H9 (cell line): ENCODE measurements at regions not wholly inside any gene's neighbourhood (a gene's known extent, or its start where the extent isn't known, plus 50 kb on each side); places are given as distances from the start of the nearest gene placed in this dataset.

Source experiments
- DNase-seq: peaks from one replicate; pipeline ENCODE4 v3.0.0-alpha.2; 2017
- H2AFZ ChIP-seq: one replicate; pipeline ENCODE4 v1.6.1; 2013; ENCODE audit warnings: mild to moderate bottlenecking, low read length, control low read depth, moderate library complexity
- H2AK5ac ChIP-seq: 2 replicates; pipeline ENCODE4 v1.6.1; 2013; ENCODE audit warnings: low read length, control low read depth, mixed read lengths; ENCODE audit not compliant: insufficient read length
- H2BK120ac ChIP-seq: one replicate; pipeline ENCODE4 v1.6.1; 2013; ENCODE audit warnings: low read depth, mild to moderate bottlenecking, low read length, control low read depth, inconsistent platforms; ENCODE audit not compliant: poor library complexity, severe bottlenecking
- H2BK12ac ChIP-seq: 2 replicates; pipeline ENCODE4 v1.6.1; 2013; ENCODE audit warnings: low read length, control low read depth, mixed read lengths, low read depth; ENCODE audit not compliant: insufficient read length
- H2BK15ac ChIP-seq: 2 replicates; pipeline ENCODE4 v1.6.1; 2013; ENCODE audit warnings: low read depth, low read length, control low read depth
- H2BK20ac ChIP-seq: one replicate; pipeline ENCODE4 v1.6.1; 2013; ENCODE audit warnings: low read depth, mild to moderate bottlenecking, low read length, control low read depth, inconsistent platforms; ENCODE audit not compliant: poor library complexity, severe bottlenecking
- H2BK5ac ChIP-seq: 2 replicates; pipeline ENCODE4 v1.6.1; 2013; ENCODE audit warnings: low read length, control low read depth, mixed read lengths; ENCODE audit not compliant: insufficient read length
- H3K14ac ChIP-seq: 2 replicates; pipeline ENCODE4 v1.6.1; 2013; ENCODE audit warnings: low read length, control low read depth; ENCODE audit not compliant: insufficient read depth
- H3K18ac ChIP-seq: 2 replicates; pipeline ENCODE4 v1.6.1; 2013; ENCODE audit warnings: low read depth, mild to moderate bottlenecking, mixed read lengths, low read length, control low read depth; ENCODE audit not compliant: insufficient read length
- H3K23ac ChIP-seq: 2 replicates; pipeline ENCODE4 v1.6.1; 2013; ENCODE audit warnings: low read length, control low read depth, mixed read lengths, low read depth; ENCODE audit not compliant: insufficient read length
- H3K23me2 ChIP-seq: 2 replicates; pipeline ENCODE4 v1.6.1; 2013; ENCODE audit warnings: low read depth, mild to moderate bottlenecking, mixed read lengths, low read length, control low read depth; ENCODE audit not compliant: insufficient read length, poor library complexity, severe bottlenecking
- H3K27ac ChIP-seq: 2 replicates; pipeline ENCODE4 v1.5.1; 2013; ENCODE audit warnings: low read length, control low read depth, mixed read lengths, low read depth; ENCODE audit not compliant: insufficient read length
- H3K27me3 ChIP-seq: 2 replicates; pipeline ENCODE4 v1.6.1; 2013; ENCODE audit warnings: low read length, control low read depth, inconsistent platforms; ENCODE audit not compliant: insufficient read depth
- H3K4ac ChIP-seq: 2 replicates; pipeline ENCODE4 v1.6.1; 2013; ENCODE audit warnings: low read depth, mild to moderate bottlenecking, control low read depth, inconsistent platforms, low read length, moderate library complexity
- H3K4me1 ChIP-seq: 2 replicates; pipeline ENCODE4 v1.6.1; 2013; ENCODE audit warnings: low read length, control low read depth, inconsistent platforms; ENCODE audit not compliant: insufficient read depth
- H3K4me2 ChIP-seq: 2 replicates; pipeline ENCODE4 v1.6.1; 2013; ENCODE audit warnings: low read length, control low read depth, mixed read lengths; ENCODE audit not compliant: insufficient read length, insufficient read depth
- H3K56ac ChIP-seq: 2 replicates; pipeline ENCODE4 v1.6.1; 2013; ENCODE audit warnings: low read depth, mild to moderate bottlenecking, mixed read lengths, low read length, control low read depth; ENCODE audit not compliant: insufficient read length
- H3K79me1 ChIP-seq: 2 replicates; pipeline ENCODE4 v1.6.1; 2013; ENCODE audit warnings: low read depth, mild to moderate bottlenecking, moderate library complexity, low read length, control low read depth, inconsistent platforms; ENCODE audit not compliant: insufficient read depth, poor library complexity, severe bottlenecking
- H3K79me2 ChIP-seq: 2 replicates; pipeline ENCODE4 v1.6.1; 2013; ENCODE audit warnings: low read length, control low read depth, inconsistent platforms; ENCODE audit not compliant: insufficient read depth
- H3K9ac ChIP-seq: 2 replicates; pipeline ENCODE4 v1.6.1; 2013; ENCODE audit warnings: low read length, control low read depth, mixed read lengths; ENCODE audit not compliant: insufficient read length; ENCODE audit errors: extremely low read depth
- H3K9me3 ChIP-seq: one replicate; pipeline ENCODE4 v1.6.1; 2013; ENCODE audit warnings: low read depth, low read length, inconsistent platforms; ENCODE audit not compliant: control insufficient read depth
- H3T11ph ChIP-seq: one replicate; pipeline ENCODE4 v1.6.1; 2013; ENCODE audit warnings: mild to moderate bottlenecking, low read length, control low read depth, inconsistent platforms
- H4K20me1 ChIP-seq: one replicate; pipeline ENCODE4 v1.6.1; 2013; ENCODE audit not compliant: control insufficient read depth, insufficient read length, insufficient read depth
- H4K5ac ChIP-seq: 2 replicates; pipeline ENCODE4 v1.6.1; 2013; ENCODE audit warnings: low read depth, mild to moderate bottlenecking, mixed read lengths, low read length, control low read depth; ENCODE audit not compliant: insufficient read length
- H4K8ac ChIP-seq: replicated peaks from 2 replicates; pipeline ENCODE4 v1.6.1; 2013; ENCODE audit warnings: low read length, control low read depth, mixed read lengths, low read depth; ENCODE audit not compliant: insufficient read length
- H4K91ac ChIP-seq: 2 replicates; pipeline ENCODE4 v1.6.1; 2013; ENCODE audit warnings: low read depth, mild to moderate bottlenecking, moderate library complexity, mixed read lengths, low read length, control low read depth; ENCODE audit not compliant: insufficient read length
- H3K27ac Mint-ChIP-seq, 3 experiments: 2 replicates in 2 of 3; 3 replicates in 1 of 3; pipeline ENCODE4 v1.8.0; 2020 to 2021; ENCODE audit warnings: mixed read lengths in 3 of 3, mild to moderate bottlenecking in 1 of 3, moderate library complexity in 1 of 3
- H3K27me3 Mint-ChIP-seq: 2 replicates; pipeline ENCODE4 v1.8.0; 2021; ENCODE audit warnings: low read depth, mild to moderate bottlenecking, moderate library complexity, mixed read lengths
- H3K36me3 Mint-ChIP-seq, 3 experiments: 2 replicates in 2 of 3; 3 replicates in 1 of 3; pipeline ENCODE4 v1.8.0; 2020 to 2021; ENCODE audit warnings: low read depth in 3 of 3, mixed read lengths in 3 of 3; ENCODE audit not compliant: insufficient read depth in 1 of 3
- H3K4me1 Mint-ChIP-seq, 2 experiments: 2 replicates each; pipeline ENCODE4 v1.8.0; 2020; ENCODE audit warnings: mixed read lengths in 2 of 2
- H3K4me3 Mint-ChIP-seq, 2 experiments: 2 replicates in 1 of 2; 3 replicates in 1 of 2; pipeline ENCODE4 v1.8.0; 2020 to 2021; ENCODE audit warnings: mild to moderate bottlenecking in 2 of 2, mixed read lengths in 2 of 2, moderate library complexity in 1 of 2
- H3K9me3 Mint-ChIP-seq, 2 experiments: 2 replicates in 1 of 2; 3 replicates in 1 of 2; pipeline ENCODE4 v1.8.0; 2020; ENCODE audit warnings: mild to moderate bottlenecking in 2 of 2, mixed read lengths in 2 of 2, moderate library complexity in 1 of 2
- TF ChIP-seq, protein P1 (sequence below): fragments of 200-600 bp; sonication (generic); conservative IDR thresholded peaks from 3 replicates; pipeline ENCODE4 v1.8.0; 2021; ENCODE audit warnings: antibody characterized with exemption, mild to moderate bottlenecking

DNA sequence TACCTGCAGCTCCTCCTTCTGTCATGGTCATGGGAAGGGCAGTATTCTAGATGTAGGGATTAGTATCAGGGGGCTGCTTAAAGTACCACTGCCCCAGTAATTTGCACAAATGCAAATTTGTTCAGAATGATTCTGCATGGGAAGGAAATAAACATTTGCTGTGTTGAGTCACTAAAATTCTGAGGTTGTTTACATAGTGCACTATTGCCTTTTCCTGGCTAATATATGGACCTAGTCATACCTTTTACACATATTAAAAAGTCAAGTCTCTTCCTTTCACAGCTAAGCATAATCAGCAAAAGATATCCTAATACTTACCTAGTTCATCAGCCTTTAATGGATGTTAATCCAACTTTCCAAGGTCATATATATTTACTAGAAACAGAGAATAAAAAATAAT, 746.4 kb upstream of the NR2F2 start:
- no peaks in the 10 kb centered on the region for H3K4me1 ChIP-seq
- no peak overlapping the region for H2BK15ac ChIP-seq
- no peaks in the 10 kb centered on the region for H4K20me1 ChIP-seq
- no peak overlapping the region for H3K14ac ChIP-seq
- H3K23me2 ChIP-seq = no peaks in the 10 kb centered on the region
- no peak overlapping the region for H2AK5ac ChIP-seq
- H3K36me3 Mint-ChIP-seq = no peaks in the 10 kb centered on the region
- H4K5ac ChIP-seq = no peak overlapping the region
- H2BK5ac ChIP-seq = no peak overlapping the region
- H3K56ac ChIP-seq = no peak overlapping the region
- H3K4me3 Mint-ChIP-seq = no peak overlapping the region
- no peak overlapping the region for H4K91ac ChIP-seq
- no peak overlapping the region for H3K23ac ChIP-seq
- H2BK12ac ChIP-seq = no peak overlapping the region
- no peaks in the 10 kb centered on the region for H3K79me2 ChIP-seq
- H2AFZ ChIP-seq = no peak overlapping the region
- H4K8ac ChIP-seq = no peak overlapping the region
- H3K27ac Mint-ChIP-seq = no peak overlapping the region
- H3K9me3 Mint-ChIP-seq = no peaks in the 10 kb centered on the region
- H3K27me3 ChIP-seq = no peaks in the 10 kb centered on the region
- no peaks in the 10 kb centered on the region for H3K27me3 Mint-ChIP-seq
- H3T11ph ChIP-seq = no peak overlapping the region
- H3K4me2 ChIP-seq = no peak overlapping the region
- no peak overlapping the region for H2BK20ac ChIP-seq
- H3K27ac ChIP-seq = no peak overlapping the region
- TF ChIP-seq, protein P1, sequence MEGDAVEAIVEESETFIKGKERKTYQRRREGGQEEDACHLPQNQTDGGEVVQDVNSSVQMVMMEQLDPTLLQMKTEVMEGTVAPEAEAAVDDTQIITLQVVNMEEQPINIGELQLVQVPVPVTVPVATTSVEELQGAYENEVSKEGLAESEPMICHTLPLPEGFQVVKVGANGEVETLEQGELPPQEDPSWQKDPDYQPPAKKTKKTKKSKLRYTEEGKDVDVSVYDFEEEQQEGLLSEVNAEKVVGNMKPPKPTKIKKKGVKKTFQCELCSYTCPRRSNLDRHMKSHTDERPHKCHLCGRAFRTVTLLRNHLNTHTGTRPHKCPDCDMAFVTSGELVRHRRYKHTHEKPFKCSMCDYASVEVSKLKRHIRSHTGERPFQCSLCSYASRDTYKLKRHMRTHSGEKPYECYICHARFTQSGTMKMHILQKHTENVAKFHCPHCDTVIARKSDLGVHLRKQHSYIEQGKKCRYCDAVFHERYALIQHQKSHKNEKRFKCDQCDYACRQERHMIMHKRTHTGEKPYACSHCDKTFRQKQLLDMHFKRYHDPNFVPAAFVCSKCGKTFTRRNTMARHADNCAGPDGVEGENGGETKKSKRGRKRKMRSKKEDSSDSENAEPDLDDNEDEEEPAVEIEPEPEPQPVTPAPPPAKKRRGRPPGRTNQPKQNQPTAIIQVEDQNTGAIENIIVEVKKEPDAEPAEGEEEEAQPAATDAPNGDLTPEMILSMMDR = no peak
- no peak overlapping the region for H3K9ac ChIP-seq
- H3K9me3 ChIP-seq = no peaks in the 10 kb centered on the region
- H3K18ac ChIP-seq = no peak overlapping the region
- no peaks in the 10 kb centered on the region for H3K79me1 ChIP-seq
- no peak overlapping the region for H2BK120ac ChIP-seq
- no peak for DNase-seq
- no peaks in the 10 kb centered on the region for H3K4me1 Mint-ChIP-seq
- no peak overlapping the region for H3K4ac ChIP-seq
